NAMALWA (cell line): ENCODE measurements at regions not wholly inside any gene's neighbourhood (a gene's known extent, or its start where the extent isn't known, plus 50 kb on each side); places are given as distances from the start of the nearest gene placed in this dataset.
A peak's percentile ranks its signal among the peaks of the same experiment; 100 is the strongest.

ENCODE experiments used
- DNase-seq: peaks from one replicate; pipeline ENCODE4 v3.0.0-alpha.2; 2015; ENCODE audit warnings: low spot score

GRCh38 chr18:25873833-25874232 is 216.6 kb downstream of the SS18 start:
- DNase-seq: no peak

- no peak for DNase-seq
Observed at GRCh38 chr18:25866331-25866730, 224.1 kb downstream of the SS18 start.

GRCh38 chr18:25862881-25863600 is 227.4 kb downstream of the SS18 start:
- DNase-seq: no peak

GRCh38 chr18:25853691-25854433 is 236.6 kb downstream of the SS18 start:
- no peak for DNase-seq

- DNase-seq: no peak
Observed at GRCh38 chr18:25843791-25844190, 246.6 kb downstream of the SS18 start.

- no peak for DNase-seq
Observed at GRCh38 chr18:25842665-25843064, 247.7 kb downstream of the SS18 start.

- DNase-seq: peak; percentile 23
Observed at GRCh38 chr18:25834061-25834460, 256.4 kb downstream of the SS18 start.

GRCh38 chr18:25832001-25832604 is 258.3 kb downstream of the SS18 start:
- DNase-seq: peak; percentile 52

DNA sequence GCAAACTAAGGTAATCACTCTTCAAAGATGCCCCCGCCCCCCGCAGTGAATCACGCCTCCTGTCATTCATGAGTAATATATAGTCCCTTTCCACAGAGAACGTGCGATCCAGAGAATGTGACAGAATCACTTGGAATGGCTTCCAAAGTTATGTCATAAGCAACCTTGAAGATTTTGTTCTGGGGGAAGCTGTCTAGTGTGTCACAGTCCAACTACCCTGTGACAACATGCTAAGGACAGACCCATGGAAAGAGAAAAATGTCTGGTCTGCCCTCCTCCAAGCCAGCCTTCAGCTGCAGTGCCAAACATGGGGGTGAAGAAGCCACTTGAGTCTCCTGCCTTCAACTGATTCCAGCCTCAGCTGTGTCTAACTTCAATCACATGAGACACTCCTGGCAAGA is 259.1 kb downstream of the SS18 start:
- no peak for DNase-seq

- DNase-seq: no peak
Observed at GRCh38 chr18:25830787-25831186, 259.6 kb downstream of the SS18 start.

- DNase-seq: no peak
Observed at GRCh38 chr18:25827961-25828561, 262.4 kb downstream of the SS18 start.

GRCh38 chr18:25827228-25827627 is 263.2 kb downstream of the SS18 start:
- DNase-seq: no peak

DNA sequence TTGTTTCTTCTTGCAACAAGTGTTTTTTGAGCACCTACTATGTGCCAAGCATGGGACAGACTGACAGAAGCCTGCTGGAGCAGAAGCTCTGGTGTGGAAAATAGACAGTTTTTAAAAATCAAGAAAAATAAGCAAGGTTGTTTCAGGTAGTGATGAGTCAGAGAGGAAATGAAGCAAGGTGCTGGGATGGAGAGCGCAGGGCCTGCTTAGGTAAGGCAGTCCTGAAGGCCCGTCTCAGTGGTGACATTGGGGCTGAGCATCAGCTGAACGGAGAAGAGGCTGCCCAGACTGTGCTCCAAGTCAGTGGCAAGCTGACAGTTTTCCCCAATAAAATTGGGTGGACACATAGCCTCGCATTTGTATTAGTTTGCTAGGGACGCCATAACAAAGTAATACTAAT is 263.6 kb downstream of the SS18 start:
- DNase-seq: no peak

DNA sequence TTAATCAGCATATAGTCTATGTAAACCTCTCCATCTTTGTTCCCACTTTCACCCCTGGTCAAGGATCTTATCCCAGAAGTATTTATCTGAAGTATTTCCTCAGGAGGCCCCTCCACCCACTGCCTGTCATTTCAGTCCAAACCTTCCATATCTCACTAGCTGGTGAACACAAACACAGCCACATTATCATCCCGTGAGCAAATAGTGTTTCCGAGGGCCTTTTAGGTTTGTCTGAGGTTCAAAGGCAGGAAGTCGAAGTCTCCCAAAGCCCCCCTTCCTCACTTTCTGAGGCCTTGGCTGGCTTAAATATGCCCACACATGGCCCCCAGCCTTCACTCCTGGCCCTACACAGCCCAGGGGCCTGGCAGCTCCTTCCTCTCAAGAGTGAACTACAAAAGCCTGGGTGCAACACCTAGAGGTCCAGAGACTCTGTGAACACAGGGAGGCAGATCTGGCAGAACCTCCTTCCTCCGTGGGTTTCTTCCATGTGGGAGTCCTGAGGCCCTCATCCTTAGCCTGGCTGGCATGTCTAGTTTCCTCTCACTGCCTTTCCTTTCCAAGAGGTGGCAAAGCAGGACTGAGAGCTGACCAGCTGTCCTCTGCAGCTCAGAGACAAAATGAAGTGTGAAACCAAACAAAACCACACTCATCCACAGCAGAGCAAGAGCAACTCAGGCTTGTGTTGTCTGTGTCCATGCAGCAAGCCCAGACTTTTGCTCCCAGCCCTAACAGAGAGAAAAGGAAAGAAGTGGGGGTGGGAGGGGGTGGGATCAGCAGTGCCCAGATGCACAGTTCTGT is 264.2 kb downstream of the SS18 start:
- no peak for DNase-seq

DNA sequence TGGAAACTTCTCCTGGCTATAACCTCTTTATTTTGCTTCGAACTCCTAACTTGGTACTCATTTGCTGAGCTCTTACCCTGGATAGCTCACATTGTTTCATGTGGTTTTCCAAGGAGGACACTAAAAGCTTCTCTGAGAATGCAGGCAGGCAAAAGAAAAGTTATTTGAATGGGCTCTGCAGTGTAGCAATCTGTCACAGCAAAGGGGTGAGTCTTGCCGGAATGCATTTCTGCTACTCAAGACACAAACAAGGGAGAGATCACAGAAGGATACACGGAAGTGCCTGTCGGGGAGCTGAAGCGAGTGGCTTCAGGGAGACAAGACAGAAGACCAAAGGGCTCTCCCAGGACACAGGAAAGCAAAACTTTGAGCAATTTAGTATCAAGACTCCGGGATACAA is 265.4 kb downstream of the SS18 start:
- no peak for DNase-seq

DNA sequence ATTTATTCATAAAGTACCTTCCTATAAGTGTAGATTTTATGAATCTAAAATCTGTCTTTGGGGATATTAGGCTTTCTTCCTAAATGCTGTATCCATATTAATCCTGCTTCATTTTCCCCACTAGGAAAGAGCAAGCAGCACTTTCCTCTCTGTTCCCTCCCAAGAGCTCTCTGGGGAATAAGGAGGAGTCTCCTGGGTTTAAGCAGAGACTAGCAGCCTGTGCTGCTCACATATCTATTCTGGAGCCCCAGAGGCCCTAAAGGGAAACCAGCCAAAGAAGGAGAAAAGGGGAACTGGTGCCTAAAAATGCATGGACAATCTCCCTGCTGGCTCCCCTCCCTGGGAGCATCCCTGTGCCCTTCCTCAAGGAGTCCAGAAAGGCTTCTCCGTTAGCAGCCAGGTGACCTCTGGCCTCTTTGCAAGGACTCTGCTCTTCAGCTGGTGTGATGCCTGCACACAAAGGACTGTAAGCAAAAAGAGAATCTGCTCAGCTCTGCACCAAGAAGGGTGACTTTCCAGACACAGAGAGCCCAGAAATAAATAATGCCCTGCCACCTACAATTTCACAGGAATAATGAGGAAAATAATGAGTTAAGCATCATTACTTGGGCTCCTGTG is 270.6 kb downstream of the SS18 start:
- no peak for DNase-seq

- no peak for DNase-seq
Observed at GRCh38 chr18:25818505-25818904, 271.9 kb downstream of the SS18 start.

GRCh38 chr18:25817546-25818237 is 272.7 kb downstream of the SS18 start:
- DNase-seq: no peak

DNA sequence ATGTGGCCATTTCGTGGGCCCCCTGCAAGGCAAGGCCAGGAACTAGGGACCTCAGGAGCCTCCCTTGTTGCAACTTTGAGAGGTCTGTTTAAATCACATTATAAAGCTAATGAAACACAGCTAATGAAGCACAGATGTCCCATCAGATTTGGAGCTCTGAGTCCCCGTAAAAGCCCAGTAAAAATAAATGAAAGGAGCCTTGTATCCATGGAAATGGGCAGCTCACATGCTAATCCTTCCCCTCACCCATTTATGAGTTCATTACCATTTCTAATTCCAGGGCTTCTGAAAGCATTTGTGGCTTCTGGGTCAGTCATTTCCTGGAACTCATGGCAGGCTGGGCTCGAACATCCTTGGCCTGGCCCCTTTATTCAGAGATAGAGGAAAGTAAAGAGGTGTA is 274.8 kb downstream of the SS18 start:
- no peak for DNase-seq

DNA sequence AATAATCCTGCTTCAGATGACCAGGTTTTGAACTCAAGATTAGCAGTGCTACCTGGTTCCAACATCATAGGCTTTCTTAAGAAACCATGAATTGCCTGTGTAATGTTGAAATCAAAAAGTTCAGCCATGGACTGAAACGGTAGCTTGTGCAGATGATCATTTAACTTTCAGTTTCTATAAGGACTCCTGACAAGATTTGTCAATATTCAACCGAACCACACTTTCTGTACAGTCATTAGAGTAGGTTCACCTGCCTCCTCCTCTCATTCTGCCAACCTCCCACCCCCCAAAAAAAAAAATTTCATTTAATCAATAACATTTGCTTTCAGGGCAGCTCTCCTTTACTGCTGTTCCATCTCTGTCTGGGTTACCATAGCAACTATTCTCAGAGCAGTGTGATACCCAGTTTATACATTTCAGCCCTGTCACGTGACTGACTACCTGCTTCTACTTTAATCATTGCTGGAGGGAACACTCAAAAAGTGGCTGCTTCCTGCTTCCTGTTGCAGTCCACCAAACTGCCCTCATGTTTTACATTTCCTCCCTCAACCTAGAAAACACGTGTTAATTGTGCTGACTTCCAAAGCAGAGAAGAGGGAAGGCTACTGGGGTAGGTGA is 275.5 kb downstream of the SS18 start:
- DNase-seq: no peak

- no peak for DNase-seq
Observed at GRCh38 chr18:25813110-25813509, 277.3 kb downstream of the SS18 start.
